ENCODE measurements at regions not wholly inside any gene's neighbourhood (a gene's known extent, or its start where the extent isn't known, plus 50 kb on each side); places are given as distances from the start of the nearest gene placed in this dataset.

- TF ChIP-seq, protein P1, sequence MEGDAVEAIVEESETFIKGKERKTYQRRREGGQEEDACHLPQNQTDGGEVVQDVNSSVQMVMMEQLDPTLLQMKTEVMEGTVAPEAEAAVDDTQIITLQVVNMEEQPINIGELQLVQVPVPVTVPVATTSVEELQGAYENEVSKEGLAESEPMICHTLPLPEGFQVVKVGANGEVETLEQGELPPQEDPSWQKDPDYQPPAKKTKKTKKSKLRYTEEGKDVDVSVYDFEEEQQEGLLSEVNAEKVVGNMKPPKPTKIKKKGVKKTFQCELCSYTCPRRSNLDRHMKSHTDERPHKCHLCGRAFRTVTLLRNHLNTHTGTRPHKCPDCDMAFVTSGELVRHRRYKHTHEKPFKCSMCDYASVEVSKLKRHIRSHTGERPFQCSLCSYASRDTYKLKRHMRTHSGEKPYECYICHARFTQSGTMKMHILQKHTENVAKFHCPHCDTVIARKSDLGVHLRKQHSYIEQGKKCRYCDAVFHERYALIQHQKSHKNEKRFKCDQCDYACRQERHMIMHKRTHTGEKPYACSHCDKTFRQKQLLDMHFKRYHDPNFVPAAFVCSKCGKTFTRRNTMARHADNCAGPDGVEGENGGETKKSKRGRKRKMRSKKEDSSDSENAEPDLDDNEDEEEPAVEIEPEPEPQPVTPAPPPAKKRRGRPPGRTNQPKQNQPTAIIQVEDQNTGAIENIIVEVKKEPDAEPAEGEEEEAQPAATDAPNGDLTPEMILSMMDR (IDR thresholded peaks at IDR 0.05) = no peak
- TF ChIP-seq POLR2A (IDR thresholded peaks at IDR 0.05) = no peak
Measured at GRCh38 chr6:139439349-139439748, 64.9 kb upstream of the CITED2 start.
